ENCODE measurements at regions not wholly inside any gene's neighbourhood (a gene's known extent, or its start where the extent isn't known, plus 50 kb on each side); places are given as distances from the start of the nearest gene placed in this dataset.

DNA sequence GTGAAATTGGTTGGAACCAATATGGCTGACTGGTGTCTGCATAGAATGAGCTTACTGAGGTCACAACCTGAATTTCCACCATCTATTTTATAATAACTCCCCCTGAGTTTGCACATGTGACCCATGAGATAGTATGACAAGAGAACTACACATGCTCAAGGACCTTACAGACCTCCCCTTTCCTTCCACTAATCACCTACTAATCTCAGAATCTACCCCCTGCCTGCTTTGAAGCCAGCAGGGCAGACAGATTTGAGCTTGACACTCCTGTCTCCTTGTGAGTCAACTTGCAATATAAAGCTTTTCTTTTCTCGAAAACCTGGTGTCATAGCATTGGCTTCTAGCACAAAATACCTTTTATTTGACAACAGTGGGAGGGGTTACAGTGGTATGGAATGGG lies 248.4 kb downstream of the RFC3 start:
- no peak for DNase-seq (ENCODE audit: low spot score)
- no peak overlapping the region for H3K27ac ChIP-seq
- TF ChIP-seq, protein P1, sequence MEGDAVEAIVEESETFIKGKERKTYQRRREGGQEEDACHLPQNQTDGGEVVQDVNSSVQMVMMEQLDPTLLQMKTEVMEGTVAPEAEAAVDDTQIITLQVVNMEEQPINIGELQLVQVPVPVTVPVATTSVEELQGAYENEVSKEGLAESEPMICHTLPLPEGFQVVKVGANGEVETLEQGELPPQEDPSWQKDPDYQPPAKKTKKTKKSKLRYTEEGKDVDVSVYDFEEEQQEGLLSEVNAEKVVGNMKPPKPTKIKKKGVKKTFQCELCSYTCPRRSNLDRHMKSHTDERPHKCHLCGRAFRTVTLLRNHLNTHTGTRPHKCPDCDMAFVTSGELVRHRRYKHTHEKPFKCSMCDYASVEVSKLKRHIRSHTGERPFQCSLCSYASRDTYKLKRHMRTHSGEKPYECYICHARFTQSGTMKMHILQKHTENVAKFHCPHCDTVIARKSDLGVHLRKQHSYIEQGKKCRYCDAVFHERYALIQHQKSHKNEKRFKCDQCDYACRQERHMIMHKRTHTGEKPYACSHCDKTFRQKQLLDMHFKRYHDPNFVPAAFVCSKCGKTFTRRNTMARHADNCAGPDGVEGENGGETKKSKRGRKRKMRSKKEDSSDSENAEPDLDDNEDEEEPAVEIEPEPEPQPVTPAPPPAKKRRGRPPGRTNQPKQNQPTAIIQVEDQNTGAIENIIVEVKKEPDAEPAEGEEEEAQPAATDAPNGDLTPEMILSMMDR (IDR thresholded peaks at IDR 0.05) = no peak
- H3K4me3 ChIP-seq = no peak overlapping the region

DNA sequence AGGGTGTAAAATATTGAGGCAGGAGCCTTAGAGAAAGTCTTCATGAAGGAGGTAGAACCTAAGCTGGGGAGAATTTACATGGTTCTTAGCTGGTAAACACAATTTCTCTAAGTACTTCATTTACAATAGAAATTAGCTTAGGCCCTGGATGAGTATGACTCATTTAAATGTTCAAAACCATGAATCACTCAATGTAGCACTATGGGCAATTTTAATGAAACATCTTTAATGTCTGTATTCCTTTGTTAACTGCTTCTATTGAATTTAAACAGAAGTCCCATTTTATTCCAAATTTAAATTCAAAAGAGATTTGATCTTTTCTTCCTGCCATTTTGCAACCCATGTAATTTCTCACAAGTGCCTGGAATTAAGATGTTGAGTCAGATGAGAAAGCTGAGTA lies 252.1 kb downstream of the RFC3 start:
- no peak for DNase-seq (ENCODE audit: low spot score)
- Histone ChIP-seq H3K4me3 (no peak overlapping the region), H3K27ac (no peak overlapping the region)
- TF ChIP-seq, protein P1 (IDR thresholded peaks at IDR 0.05) = no peak

DNA sequence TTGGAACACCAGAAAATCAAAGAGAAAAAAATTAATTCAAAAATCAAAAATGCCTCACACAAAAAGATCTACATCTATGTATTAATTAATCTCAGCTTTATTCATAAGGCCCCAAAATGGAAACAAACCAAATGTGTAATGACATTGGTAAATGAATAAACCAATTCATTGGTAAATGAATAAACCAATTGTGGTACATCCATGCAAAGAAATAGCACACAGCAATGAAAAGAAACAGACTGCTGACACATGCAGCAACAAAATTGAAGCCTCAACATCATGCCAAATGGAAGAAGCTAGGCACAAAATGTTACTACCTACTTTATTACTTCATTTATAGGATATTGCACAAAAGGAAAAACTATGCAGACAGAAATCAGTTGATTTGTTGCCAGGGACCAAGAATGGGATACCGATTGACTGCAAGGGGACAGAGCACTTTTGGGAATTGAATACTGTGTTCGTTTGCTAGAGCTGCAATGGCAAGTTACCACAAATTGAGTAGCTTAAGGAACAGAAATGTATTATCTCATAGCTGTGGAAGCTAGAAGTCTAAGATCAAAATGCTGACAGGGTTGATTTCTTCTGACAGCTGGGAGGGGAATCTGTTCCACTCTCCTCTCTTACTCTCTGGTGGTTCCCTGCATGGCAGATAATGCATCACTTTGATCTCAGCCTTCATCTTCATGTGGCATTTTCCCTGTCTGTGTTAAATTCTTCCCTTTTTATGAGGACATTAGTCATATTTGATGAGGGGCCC lies 252.8 kb downstream of the RFC3 start:
- DNase-seq (ENCODE audit: low spot score) = no peak
- Histone ChIP-seq H3K4me3 (no peak overlapping the region), H3K27ac (no peak overlapping the region)
- TF ChIP-seq, protein P1 (IDR thresholded peaks at IDR 0.05) = no peak

DNA sequence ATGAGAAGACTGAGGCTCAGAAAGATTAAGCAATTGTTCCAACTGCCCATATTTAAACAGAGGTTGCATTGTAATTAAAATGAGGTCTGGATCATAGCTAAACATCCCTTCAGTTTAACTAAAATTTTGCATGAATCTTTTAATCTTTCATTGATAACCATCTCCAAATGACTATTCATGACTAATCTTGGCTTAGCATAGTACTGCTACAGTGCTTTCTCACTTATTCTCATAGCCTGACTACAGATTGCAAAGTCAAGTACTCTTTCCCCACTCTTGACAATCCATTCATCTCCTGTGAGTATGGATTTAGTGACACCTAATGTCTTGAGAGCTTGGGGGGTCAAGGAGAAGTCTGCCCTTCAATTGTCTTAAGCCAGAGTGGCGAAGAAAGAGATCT lies 258.4 kb downstream of the RFC3 start:
- TF ChIP-seq, protein P1 (IDR thresholded peaks at IDR 0.05) = no peak
- H3K27ac ChIP-seq = no peak overlapping the region
- no peak for DNase-seq (ENCODE audit: low spot score)
- H3K4me3 ChIP-seq = no peak overlapping the region

DNA sequence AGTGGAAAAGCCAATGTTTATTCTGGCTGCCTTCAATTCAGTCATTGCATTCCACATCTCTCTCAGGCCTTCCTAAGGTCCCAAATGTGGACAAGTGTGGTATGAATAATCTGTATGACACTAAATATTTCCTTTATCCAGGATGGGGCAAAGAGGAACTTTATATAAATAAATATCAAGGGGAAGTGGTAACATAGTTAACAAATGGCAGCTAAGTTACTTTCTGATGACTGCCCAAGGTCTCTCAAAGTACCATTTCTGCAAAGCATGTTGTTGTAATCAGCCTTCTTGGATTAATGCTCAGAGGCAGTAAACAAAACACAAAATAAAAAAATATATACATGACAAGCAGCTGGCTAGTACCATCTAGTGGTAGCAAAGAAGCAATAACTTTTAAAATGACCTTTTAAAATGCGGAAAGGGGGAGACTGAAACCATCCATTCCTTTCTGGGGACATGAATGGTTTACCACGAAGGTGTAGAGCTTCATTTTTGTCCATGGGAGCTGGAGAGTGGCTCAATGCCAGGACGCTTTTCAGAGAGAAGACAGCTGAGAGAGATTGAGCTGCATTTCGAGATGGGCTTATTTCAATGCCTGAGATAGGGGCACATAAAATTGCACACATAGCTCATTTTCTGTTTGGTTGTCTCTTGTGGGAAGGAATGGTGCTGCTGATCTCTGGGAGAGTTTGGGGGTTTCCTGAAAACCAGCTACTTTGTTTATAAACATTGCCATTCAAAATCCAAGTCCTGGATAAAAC lies 259.2 kb downstream of the RFC3 start:
- Histone ChIP-seq H3K4me3 (no peak overlapping the region), H3K27ac (no peak overlapping the region)
- DNase-seq (ENCODE audit: low spot score) = no peak
- TF ChIP-seq, protein P1 (IDR thresholded peaks at IDR 0.05) = peak; percentile 21

DNA sequence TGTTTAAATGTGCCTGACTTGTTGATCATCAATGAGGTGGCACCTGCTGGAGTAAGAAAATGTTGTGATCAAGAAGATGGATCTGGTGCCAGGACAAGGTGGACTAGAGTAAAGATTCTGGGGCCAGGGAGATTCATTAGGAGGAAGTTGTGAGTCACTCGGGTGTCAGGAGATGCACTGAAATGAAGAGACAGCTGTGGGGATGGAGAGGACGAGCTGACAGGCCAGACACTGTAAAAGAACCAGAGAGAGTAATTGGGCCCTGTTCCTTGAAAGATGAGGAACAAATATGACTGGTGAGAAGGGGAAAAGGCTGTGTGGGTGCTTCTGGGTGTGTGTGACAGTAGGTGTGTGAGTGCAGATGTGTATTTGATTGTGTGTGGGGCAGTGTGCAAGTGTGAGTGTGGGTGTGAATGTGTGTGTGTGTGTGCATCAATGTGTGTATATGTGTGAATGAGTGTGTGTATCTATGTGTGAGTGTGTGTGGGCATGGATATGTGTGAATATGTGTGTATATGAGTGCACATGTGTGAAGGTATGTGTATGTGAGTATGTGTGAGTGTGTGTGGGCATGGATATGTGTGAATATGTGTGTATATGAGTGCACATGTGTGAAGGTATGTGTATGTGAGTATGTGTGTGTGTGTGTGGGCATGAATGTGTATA lies 260.5 kb downstream of the RFC3 start:
- no peak overlapping the region for H3K4me3 ChIP-seq
- no peak for DNase-seq (ENCODE audit: low spot score)
- TF ChIP-seq, protein P1 (IDR thresholded peaks at IDR 0.05) = no peak
- no peak overlapping the region for H3K27ac ChIP-seq

Data from coronary artery (tissue), 2 donors.